ENCODE measurements at regions not wholly inside any gene's neighbourhood (a gene's known extent, or its start where the extent isn't known, plus 50 kb on each side); places are given as distances from the start of the nearest gene placed in this dataset.

DNA sequence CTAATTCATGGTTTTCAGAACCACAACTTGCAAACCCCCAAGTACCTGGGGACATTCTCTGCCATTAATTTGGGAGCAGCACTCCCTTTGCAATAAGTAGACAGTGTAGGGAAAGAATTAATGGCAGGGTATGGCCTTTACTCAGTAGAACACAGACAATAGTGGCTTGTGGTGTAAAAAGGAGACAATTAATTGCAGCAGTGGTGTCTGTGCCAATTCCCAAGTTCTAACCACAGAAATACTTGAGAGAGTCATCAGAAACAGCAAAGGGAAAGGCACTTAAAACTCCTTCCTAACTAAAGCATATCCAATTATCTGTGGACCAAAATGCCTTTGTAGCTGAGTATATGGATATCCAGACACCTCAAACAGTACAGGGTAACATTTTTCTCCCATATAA lies 257.6 kb upstream of the POU3F2 start:
- DNase-seq (ENCODE audit: low read depth in 1 of 2, low spot score in 2 of 2) (no peak), FAIRE-seq (no peak)
- Histone ChIP-seq H2AFZ (ENCODE audit: low read length) (no peak overlapping the region), H3K56ac (replicated peaks; ENCODE audit: insufficient read length, low read depth, low read length) (no peak overlapping the region), H3K79me1 (ENCODE audit: low read depth, low read length) (no peaks in the 10 kb centered on the region), H2BK20ac (ENCODE audit: low read length) (no peak overlapping the region), H3K23ac (ENCODE audit: insufficient read length) (no peak overlapping the region), H3K27me3 (replicated peaks in 1 of 4; ENCODE audit: control insufficient read depth in 3 of 4, extremely low read depth in 1 of 4, insufficient read depth in 3 of 4, low read length in 3 of 4) (no peaks in the 10 kb centered on the region), H2BK5ac (ENCODE audit: low read depth, low read length) (no peak overlapping the region), H4K5ac (ENCODE audit: insufficient read length, low read depth, low read length) (no peak overlapping the region), H2BK15ac (ENCODE audit: low read length) (no peak overlapping the region), H3K18ac (ENCODE audit: extremely low read depth, low read length) (no peak overlapping the region), H3K4ac (replicated peaks; ENCODE audit: insufficient read length, low read depth, low read length) (no peak overlapping the region), H3K4me3 (ENCODE audit: extremely low read depth in 1 of 4, insufficient read depth in 2 of 4, low read depth in 3 of 4, low read length in 4 of 4) (no peak overlapping the region), H4K91ac (replicated peaks; ENCODE audit: insufficient read length, low read length) (no peak overlapping the region), H4K8ac (ENCODE audit: extremely low read depth, insufficient read depth, low read length) (no peak overlapping the region), H3K4me2 (ENCODE audit: insufficient read depth in 1 of 2, low read depth in 2 of 2, low read length in 2 of 2) (no peak overlapping the region), H3K79me2 (ENCODE audit: control insufficient read depth in 1 of 2, insufficient read depth in 2 of 2, low read length in 2 of 2) (no peaks in the 10 kb centered on the region), H3K23me2 (ENCODE audit: low read depth, low read length) (no peaks in the 10 kb centered on the region), H3K9ac (replicated peaks in 1 of 4; ENCODE audit: extremely low read depth in 1 of 4, low read depth in 3 of 4, low read length in 3 of 4) (no peak overlapping the region), H3K9me3 (ENCODE audit: insufficient read depth in 2 of 2, low read depth in 1 of 2, low read length in 1 of 2) (no peaks in the 10 kb centered on the region), H3K4me1 (replicated peaks in 1 of 4; ENCODE audit: control insufficient read depth in 3 of 4, insufficient read depth in 4 of 4, low read length in 3 of 4) (peaks cover 0 to 4% (median 0%) of the 10 kb centered on the region in 4 experiments; a peak in 2 of 7 replicates), H4K20me1 (replicated peaks in 1 of 2; ENCODE audit: control insufficient read depth in 1 of 2, insufficient read depth in 2 of 2, low read length in 2 of 2) (no peaks in the 10 kb centered on the region), H2BK12ac (ENCODE audit: low read depth, low read length) (no peak overlapping the region), H2BK120ac (replicated peaks; ENCODE audit: low read depth, low read length) (no peak overlapping the region), H2AK5ac (ENCODE audit: low read depth, low read length) (no peak overlapping the region), H3K36me3 (ENCODE audit: control insufficient read depth in 2 of 4, insufficient read depth in 4 of 4, low read length in 3 of 4) (no peaks in the 10 kb centered on the region), H3K14ac (ENCODE audit: insufficient read length) (no peak overlapping the region), H3K27ac (ENCODE audit: low read depth, low read length) (no peak overlapping the region)
- no peak for TF ChIP-seq JUND (IDR thresholded peaks at IDR 0.05; ENCODE audit: low read length)
- no peak for TF ChIP-seq SIX5 (IDR thresholded peaks at IDR 0.05; ENCODE audit: low read depth, low read length)
- no peak for TF ChIP-seq RAD21 (IDR thresholded peaks at IDR 0.05 in 1 of 2, conservative IDR thresholded peaks at IDR 0.05 in 1 of 2; ENCODE audit: low read depth in 2 of 2, low read length in 2 of 2)
- TF ChIP-seq CREB1 (IDR thresholded peaks at IDR 0.05), result no peak
- TF ChIP-seq, protein P1, sequence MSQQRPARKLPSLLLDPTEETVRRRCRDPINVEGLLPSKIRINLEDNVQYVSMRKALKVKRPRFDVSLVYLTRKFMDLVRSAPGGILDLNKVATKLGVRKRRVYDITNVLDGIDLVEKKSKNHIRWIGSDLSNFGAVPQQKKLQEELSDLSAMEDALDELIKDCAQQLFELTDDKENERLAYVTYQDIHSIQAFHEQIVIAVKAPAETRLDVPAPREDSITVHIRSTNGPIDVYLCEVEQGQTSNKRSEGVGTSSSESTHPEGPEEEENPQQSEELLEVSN (IDR thresholded peaks at IDR 0.05), result no peak
- TF ChIP-seq CBX8 (IDR thresholded peaks at IDR 0.05; ENCODE audit: borderline replicate concordance, low read depth, low read length), result no peak
- no peak for TF ChIP-seq BCL11A (IDR thresholded peaks at IDR 0.05; ENCODE audit: low read depth in 2 of 2, low read length in 2 of 2)
- no peak for TF ChIP-seq BACH1 (IDR thresholded peaks at IDR 0.05; ENCODE audit: low read length)
- TF ChIP-seq TBP (IDR thresholded peaks at IDR 0.05; ENCODE audit: low read depth, low read length), result no peak
- TF ChIP-seq RFX5 (IDR thresholded peaks at IDR 0.05; ENCODE audit: borderline replicate concordance, low read depth, low read length), result no peak
- no peak for TF ChIP-seq TAF1 (IDR thresholded peaks at IDR 0.05; ENCODE audit: low read depth, low read length)
- TF ChIP-seq, protein P2, sequence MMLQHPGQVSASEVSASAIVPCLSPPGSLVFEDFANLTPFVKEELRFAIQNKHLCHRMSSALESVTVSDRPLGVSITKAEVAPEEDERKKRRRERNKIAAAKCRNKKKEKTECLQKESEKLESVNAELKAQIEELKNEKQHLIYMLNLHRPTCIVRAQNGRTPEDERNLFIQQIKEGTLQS (IDR thresholded peaks at IDR 0.05; ENCODE audit: insufficient read depth, low read depth, low read length), result no peak
- no peak for TF ChIP-seq BRCA1 (IDR thresholded peaks at IDR 0.05; ENCODE audit: low read depth, low read length)
- TF ChIP-seq CHD1 (IDR thresholded peaks at IDR 0.05; ENCODE audit: low read depth, low read length), result no peak
- TF ChIP-seq KDM4A (IDR thresholded peaks at IDR 0.05; ENCODE audit: low read depth, low read length, severe bottlenecking), result no peak
- TF ChIP-seq RXRA (IDR thresholded peaks at IDR 0.05; ENCODE audit: insufficient read depth, low read depth, low read length), result no peak
- CTCF ChIA-PET (ENCODE audit: partially characterized antibody), result no interaction called here
- POLR2A ChIA-PET (ENCODE audit: partially characterized antibody), result no interaction called here
